Loucy (cell line): ENCODE measurements at regions not wholly inside any gene's neighbourhood (a gene's known extent, or its start where the extent isn't known, plus 50 kb on each side); places are given as distances from the start of the nearest gene placed in this dataset.
"Not testable (repeated sequence)": the region's sequence is repeated elsewhere in the genome, so short reads cannot be mapped to it uniquely, and the experiment has no call there.

Source experiments
- H2AFZ ChIP-seq: fragments of 200-600 bp; sonication (generic); 2 replicates; pipeline ENCODE4 v1.6.0; 2016; ENCODE audit warnings: antibody characterized with exemption, mild to moderate bottlenecking, low read length, moderate library complexity
- H3F3A ChIP-seq: fragments of 200-600 bp; 2 replicates; pipeline ENCODE4 v1.6.0; 2016; ENCODE audit warnings: antibody characterized with exemption, low read depth, mild to moderate bottlenecking
- H3K27me3 ChIP-seq: fragments of 200-600 bp; sonication (generic); 2 replicates; pipeline ENCODE4 v1.6.1; 2014; ENCODE audit warnings: low read length, mild to moderate bottlenecking; ENCODE audit not compliant: insufficient read depth, poor library complexity, severe bottlenecking
- H3K36me3 ChIP-seq: fragments of 200-600 bp; sonication (generic); 2 replicates; pipeline ENCODE4 v1.6.1; 2016; ENCODE audit warnings: low read length; ENCODE audit not compliant: insufficient read depth
- H3K4me1 ChIP-seq: fragments of 200-600 bp; sonication (generic); 2 replicates; pipeline ENCODE4 v1.5.1; 2014; ENCODE audit warnings: low read length, mild to moderate bottlenecking; ENCODE audit not compliant: insufficient read depth, poor library complexity, severe bottlenecking
- H3K4me2 ChIP-seq: fragments of 200-600 bp; sonication (generic); 2 replicates; pipeline ENCODE4 v1.6.0; 2014; ENCODE audit warnings: antibody characterized with exemption, low read length, low read depth, mild to moderate bottlenecking; ENCODE audit not compliant: poor library complexity, severe bottlenecking
- H3K4me3 ChIP-seq: fragments of 200-600 bp; sonication (generic); 2 replicates; pipeline ENCODE4 v1.5.1; 2014; ENCODE audit warnings: low read length, mild to moderate bottlenecking, mixed read lengths; ENCODE audit not compliant: poor library complexity, severe bottlenecking
- H3K79me2 ChIP-seq: fragments of 200-600 bp; sonication (generic); 2 replicates; pipeline ENCODE4 v1.6.1; 2014; ENCODE audit warnings: low read length; ENCODE audit not compliant: insufficient read depth
- H3K9ac ChIP-seq: fragments of 200-600 bp; sonication (generic); 2 replicates; pipeline ENCODE4 v1.6.0; 2014; ENCODE audit warnings: mild to moderate bottlenecking, low read depth, low read length, moderate library complexity; ENCODE audit not compliant: poor library complexity, severe bottlenecking
- H3K9me2 ChIP-seq: fragments of 200-600 bp; sonication (generic); replicated peaks from 2 replicates; pipeline ENCODE4 v1.6.1; 2016; ENCODE audit warnings: low read depth, low read length, mixed read lengths
- H3K9me3 ChIP-seq: fragments of 200-600 bp; sonication (generic); 2 replicates; pipeline ENCODE4 v1.6.1; 2014; ENCODE audit warnings: mild to moderate bottlenecking, antibody characterized with exemption, low read length, low read depth; ENCODE audit not compliant: insufficient read depth
- H4K20me1 ChIP-seq: fragments of 200-600 bp; sonication (generic); 2 replicates; pipeline ENCODE4 v1.6.0; 2014; ENCODE audit warnings: antibody characterized with exemption, low read length, mild to moderate bottlenecking; ENCODE audit not compliant: insufficient read depth, poor library complexity, severe bottlenecking
- EZH2phosphoT487 ChIP-seq: fragments of 200-600 bp; IDR thresholded peaks from 2 replicates; pipeline ENCODE4 v1.6.1; 2018; ENCODE audit warnings: antibody characterized with exemption, mild to moderate bottlenecking, moderate library complexity, borderline replicate concordance
- TF ChIP-seq, protein P1 (sequence below): fragments of 200-600 bp; sonication (generic); conservative IDR thresholded peaks from 2 replicates; pipeline ENCODE4 v1.5.1; 2014; ENCODE audit warnings: mild to moderate bottlenecking, antibody characterized with exemption, low read length

DNA sequence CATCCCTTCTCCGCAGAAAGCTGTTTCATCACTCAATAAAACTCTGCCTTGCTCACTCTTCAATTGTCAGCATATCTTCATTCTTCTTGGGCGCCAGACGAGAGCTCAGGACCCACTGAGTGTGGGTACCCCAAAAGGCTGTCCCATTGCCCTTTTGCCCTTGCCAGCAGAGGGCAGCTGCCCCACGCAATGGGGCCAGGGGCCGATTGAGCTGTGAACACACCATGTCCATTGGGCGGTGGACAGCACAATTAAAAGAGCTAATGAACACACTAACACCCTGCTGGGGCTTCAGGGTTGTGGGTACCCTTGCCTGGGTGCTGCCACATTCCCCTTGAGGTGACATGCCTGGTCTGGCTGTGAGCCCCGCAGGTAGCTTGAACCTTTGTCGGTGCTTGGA, 487.2 kb upstream of the NUDT12 start:
- Histone ChIP-seq H3F3A (no peaks in the 10 kb centered on the region), H3K9ac (no peak overlapping the region), H3K4me1 (no peaks in the 10 kb centered on the region), H3K9me2 (no peaks in the 10 kb centered on the region), H3K9me3 (no peaks in the 10 kb centered on the region), H2AFZ (no peak overlapping the region), H3K36me3 (no peaks in the 10 kb centered on the region), H3K4me2 (no peak overlapping the region), H3K27me3 (no peaks in the 10 kb centered on the region), H4K20me1 (no peaks in the 10 kb centered on the region), H3K79me2 (no peaks in the 10 kb centered on the region), H3K4me3 (no peak overlapping the region)
- TF ChIP-seq, protein P1, sequence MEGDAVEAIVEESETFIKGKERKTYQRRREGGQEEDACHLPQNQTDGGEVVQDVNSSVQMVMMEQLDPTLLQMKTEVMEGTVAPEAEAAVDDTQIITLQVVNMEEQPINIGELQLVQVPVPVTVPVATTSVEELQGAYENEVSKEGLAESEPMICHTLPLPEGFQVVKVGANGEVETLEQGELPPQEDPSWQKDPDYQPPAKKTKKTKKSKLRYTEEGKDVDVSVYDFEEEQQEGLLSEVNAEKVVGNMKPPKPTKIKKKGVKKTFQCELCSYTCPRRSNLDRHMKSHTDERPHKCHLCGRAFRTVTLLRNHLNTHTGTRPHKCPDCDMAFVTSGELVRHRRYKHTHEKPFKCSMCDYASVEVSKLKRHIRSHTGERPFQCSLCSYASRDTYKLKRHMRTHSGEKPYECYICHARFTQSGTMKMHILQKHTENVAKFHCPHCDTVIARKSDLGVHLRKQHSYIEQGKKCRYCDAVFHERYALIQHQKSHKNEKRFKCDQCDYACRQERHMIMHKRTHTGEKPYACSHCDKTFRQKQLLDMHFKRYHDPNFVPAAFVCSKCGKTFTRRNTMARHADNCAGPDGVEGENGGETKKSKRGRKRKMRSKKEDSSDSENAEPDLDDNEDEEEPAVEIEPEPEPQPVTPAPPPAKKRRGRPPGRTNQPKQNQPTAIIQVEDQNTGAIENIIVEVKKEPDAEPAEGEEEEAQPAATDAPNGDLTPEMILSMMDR = no peak
- no peak for TF ChIP-seq EZH2phosphoT487

DNA sequence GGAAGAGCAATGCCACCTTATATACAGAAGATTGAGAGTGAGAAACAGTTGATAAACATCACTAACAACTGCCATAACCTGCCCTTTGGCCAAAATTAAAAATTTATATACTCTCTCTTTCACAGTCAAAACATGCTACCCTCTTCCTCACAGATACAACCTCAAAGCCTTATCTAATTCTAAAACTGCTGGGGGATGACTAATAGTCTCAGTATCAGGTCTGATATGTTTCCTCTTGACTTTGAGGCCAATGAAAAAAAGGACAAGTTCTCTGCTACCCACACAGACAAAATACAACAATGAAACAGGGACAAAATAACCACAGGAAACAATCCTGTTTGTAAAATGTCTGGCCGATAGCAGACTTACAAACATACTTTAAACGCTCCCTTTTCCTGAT, 485.6 kb upstream of the NUDT12 start:
- Histone ChIP-seq H3K27me3 (no peaks in the 10 kb centered on the region), H3K9me2 (no peaks in the 10 kb centered on the region), H3K4me3 (no peak overlapping the region), H4K20me1 (no peaks in the 10 kb centered on the region), H3K36me3 (no peaks in the 10 kb centered on the region), H3K9me3 (no peaks in the 10 kb centered on the region), H2AFZ (no peak overlapping the region), H3K79me2 (no peaks in the 10 kb centered on the region), H3K4me1 (no peaks in the 10 kb centered on the region), H3K9ac (no peak overlapping the region), H3F3A (no peaks in the 10 kb centered on the region), H3K4me2 (no peak overlapping the region)
- no peak for TF ChIP-seq EZH2phosphoT487
- TF ChIP-seq, protein P1 = no peak

DNA sequence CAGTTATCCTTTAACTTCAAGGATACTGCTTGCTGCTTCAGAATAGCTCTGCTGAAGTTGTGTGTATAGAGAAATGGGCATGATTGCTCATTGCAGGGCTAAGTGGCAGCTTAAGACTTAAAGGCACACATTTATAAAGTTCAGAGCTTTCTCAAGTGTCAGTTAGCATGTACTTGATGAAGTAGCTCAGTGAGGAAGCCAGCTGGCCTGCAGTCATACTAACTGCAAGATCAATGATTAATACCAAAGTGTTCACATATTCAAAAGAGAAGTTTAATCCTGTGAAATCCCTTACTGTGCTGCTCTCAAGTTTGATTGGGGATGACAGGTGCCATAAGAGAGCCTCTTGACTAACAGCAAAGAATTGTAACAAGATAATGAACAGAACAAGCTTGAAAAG, 483.4 kb upstream of the NUDT12 start:
- Histone ChIP-seq H4K20me1 (no peaks in the 10 kb centered on the region), H3K27me3 (no peaks in the 10 kb centered on the region), H3K4me1 (no peaks in the 10 kb centered on the region), H3K4me2 (no peak overlapping the region), H3K9ac (no peak overlapping the region), H3F3A (no peaks in the 10 kb centered on the region), H3K9me3 (no peaks in the 10 kb centered on the region), H3K36me3 (no peaks in the 10 kb centered on the region), H3K4me3 (no peak overlapping the region), H3K9me2 (no peaks in the 10 kb centered on the region), H3K79me2 (no peaks in the 10 kb centered on the region), H2AFZ (no peak overlapping the region)
- TF ChIP-seq EZH2phosphoT487 = no peak
- TF ChIP-seq, protein P1 = no peak

DNA sequence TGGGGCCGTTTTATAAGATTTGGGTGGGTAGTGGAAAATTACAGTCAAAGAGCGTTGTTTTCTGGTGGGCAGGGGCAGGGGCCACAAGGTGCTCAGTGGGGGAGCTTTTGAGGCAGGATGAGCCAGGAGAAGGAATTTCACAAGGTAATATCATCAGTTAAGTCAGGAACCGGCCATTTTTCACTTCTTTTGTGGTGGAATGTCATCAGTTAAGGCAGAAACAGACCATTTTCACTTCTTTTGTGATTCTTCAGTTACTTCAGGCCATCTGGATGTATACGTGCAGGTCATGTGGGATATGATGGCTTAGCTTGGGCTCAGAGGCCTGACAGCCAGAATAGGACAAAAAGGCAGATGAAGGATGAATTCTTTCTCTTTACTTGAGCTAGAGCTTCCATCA, 477.3 kb upstream of the NUDT12 start:
- H3K9ac ChIP-seq, H3K9me3 ChIP-seq, H4K20me1 ChIP-seq, H3K4me1 ChIP-seq, H3K36me3 ChIP-seq, H3K4me2 ChIP-seq, H3K27me3 ChIP-seq, H3K79me2 ChIP-seq, H3F3A ChIP-seq, H3K9me2 ChIP-seq, H3K4me3 ChIP-seq, H2AFZ ChIP-seq: not testable (repeated sequence)

DNA sequence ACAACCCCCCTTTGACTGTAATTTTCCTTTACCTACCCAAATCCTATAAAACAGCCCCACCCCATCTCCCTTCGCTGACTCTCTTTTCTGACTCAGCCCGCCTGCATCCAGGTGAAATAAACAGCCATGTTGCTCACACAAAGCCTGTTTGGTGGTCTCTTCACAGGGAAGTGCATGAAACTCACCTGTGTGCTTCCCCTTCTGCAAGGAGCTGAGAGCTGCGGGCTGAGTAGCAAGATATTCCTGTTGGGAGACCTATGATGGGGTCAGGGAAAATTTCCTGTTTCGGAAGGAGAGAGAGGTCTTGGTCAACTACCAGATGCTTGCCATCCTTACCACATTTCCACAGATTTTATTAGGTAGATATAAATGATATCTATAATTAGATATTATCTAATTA, 474.5 kb upstream of the NUDT12 start:
- H4K20me1 ChIP-seq, H3F3A ChIP-seq, H2AFZ ChIP-seq, H3K9me3 ChIP-seq, H3K9ac ChIP-seq, H3K4me1 ChIP-seq, H3K79me2 ChIP-seq, H3K4me3 ChIP-seq, H3K9me2 ChIP-seq, H3K4me2 ChIP-seq, H3K36me3 ChIP-seq, H3K27me3 ChIP-seq: not testable (repeated sequence)

DNA sequence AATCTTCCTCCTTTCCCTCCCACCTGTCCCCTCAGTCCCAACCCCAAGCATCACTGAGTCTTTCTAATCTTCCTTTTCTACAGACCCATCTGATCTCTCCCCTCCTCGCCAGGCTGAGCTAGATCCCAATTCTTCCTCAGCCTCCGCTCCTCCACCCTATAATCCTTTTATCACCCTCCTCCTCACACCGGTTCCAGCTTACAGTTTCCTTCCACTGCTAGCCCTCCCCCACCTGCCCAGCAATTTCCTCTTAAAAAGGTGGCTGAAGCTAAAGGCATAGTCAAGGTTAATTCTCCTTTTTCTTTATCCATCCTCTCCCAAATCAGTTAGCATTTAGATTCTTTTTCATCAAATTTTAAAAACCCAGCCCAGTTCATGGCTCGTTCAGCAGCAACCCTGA, 470.6 kb upstream of the NUDT12 start:
- H3K9ac ChIP-seq, H3F3A ChIP-seq, H3K27me3 ChIP-seq, H3K9me3 ChIP-seq, H3K36me3 ChIP-seq, H3K4me2 ChIP-seq, H3K79me2 ChIP-seq, H3K9me2 ChIP-seq, H3K4me3 ChIP-seq, H2AFZ ChIP-seq, H4K20me1 ChIP-seq, H3K4me1 ChIP-seq: not testable (repeated sequence)
